SIG-M5 treated with dmso at 0.1 percent for 504 hours (cell line): ENCODE measurements at regions not wholly inside any gene's neighbourhood (a gene's known extent, or its start where the extent isn't known, plus 50 kb on each side); places are given as distances from the start of the nearest gene placed in this dataset.
"Not testable (repeated sequence)": the region's sequence is repeated elsewhere in the genome, so short reads cannot be mapped to it uniquely, and the experiment has no call there.

Source experiments
- DNase-seq: peaks from one replicate; lab custom pipeline; 2025; ENCODE audit not compliant: unreplicated experiment; lab: John Stamatoyannopoulos, UW

GRCh38 chr2:61774351-61774750 is 79.5 kb downstream of the FAM161A start:
- DNase-seq: peak; percentile 70

GRCh38 chr2:61771904-61772845 is 81.7 kb downstream of the FAM161A start:
- DNase-seq: no peak

- DNase-seq: no peak
Observed at GRCh38 chr2:61770746-61771145, 83.1 kb downstream of the FAM161A start.

- DNase-seq: no peak
Observed at GRCh38 chr2:61770298-61770697, 83.6 kb downstream of the FAM161A start.

- no peak for DNase-seq
Observed at GRCh38 chr2:61769093-61769675, 84.7 kb downstream of the FAM161A start.

GRCh38 chr2:61764035-61764800 is 89.6 kb downstream of the FAM161A start:
- DNase-seq: peak; percentile 99

- peak; percentile 82 for DNase-seq
Observed at GRCh38 chr2:61763605-61764034, 90.2 kb downstream of the FAM161A start.

- no peak for DNase-seq
Observed at GRCh38 chr2:61762292-61762691, 91.6 kb downstream of the FAM161A start.

- no peak for DNase-seq
Observed at GRCh38 chr2:61759718-61760117, 94.1 kb downstream of the FAM161A start.

- DNase-seq: peak; percentile 46
Observed at GRCh38 chr2:61759005-61759404, 94.9 kb downstream of the FAM161A start.

- no peak for DNase-seq
Observed at GRCh38 chr2:61758159-61758558, 95.7 kb downstream of the FAM161A start.

GRCh38 chr2:61753512-61753911 is 100.3 kb downstream of the FAM161A start:
- no peak for DNase-seq

- DNase-seq: no peak
Observed at GRCh38 chr2:61750624-61751023, 103.2 kb downstream of the FAM161A start.

GRCh38 chr2:61742955-61743354 is 110.9 kb downstream of the FAM161A start:
- DNase-seq: no peak

GRCh38 chr2:61737841-61738240 is 116.0 kb downstream of the FAM161A start:
- DNase-seq: no peak

GRCh38 chr2:61736953-61737352 is 116.9 kb downstream of the FAM161A start:
- DNase-seq: no peak

- no peak for DNase-seq
Observed at GRCh38 chr2:61733563-61733962, 120.3 kb downstream of the FAM161A start.

- DNase-seq: no peak
Observed at GRCh38 chr2:61732787-61733186, 121.1 kb downstream of the FAM161A start.

- no peak for DNase-seq
Observed at GRCh38 chr2:61727746-61728145, 126.1 kb downstream of the FAM161A start.

- DNase-seq: peak; percentile 25
Observed at GRCh38 chr2:61726456-61727209, 127.2 kb downstream of the FAM161A start.

- not testable (repeated sequence) for DNase-seq
Observed at GRCh38 chr2:61723364-61723763, 130.5 kb downstream of the FAM161A start.
